ENCODE measurements at regions not wholly inside any gene's neighbourhood (a gene's known extent, or its start where the extent isn't known, plus 50 kb on each side); places are given as distances from the start of the nearest gene placed in this dataset.

DNA sequence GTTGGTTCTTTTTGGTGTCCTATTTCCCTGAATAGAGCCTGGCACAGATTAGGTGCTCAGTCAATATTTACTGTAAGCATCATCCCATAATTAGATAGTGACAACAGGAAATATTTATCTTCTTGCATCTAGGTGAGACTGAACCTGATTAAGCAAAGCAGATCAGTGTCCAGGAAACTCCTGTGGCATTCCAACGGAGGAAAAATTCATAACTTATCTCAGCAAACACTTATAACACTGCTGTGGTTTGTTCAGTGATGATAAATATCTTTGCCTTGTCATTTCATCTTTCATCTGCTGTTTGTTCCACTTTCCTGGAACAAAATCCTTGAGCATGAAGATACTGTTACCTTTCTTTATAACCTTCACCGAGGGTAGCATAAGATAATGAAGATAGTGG is 1160.3 kb upstream of the AUTS2 start:
- TF ChIP-seq, protein P1, sequence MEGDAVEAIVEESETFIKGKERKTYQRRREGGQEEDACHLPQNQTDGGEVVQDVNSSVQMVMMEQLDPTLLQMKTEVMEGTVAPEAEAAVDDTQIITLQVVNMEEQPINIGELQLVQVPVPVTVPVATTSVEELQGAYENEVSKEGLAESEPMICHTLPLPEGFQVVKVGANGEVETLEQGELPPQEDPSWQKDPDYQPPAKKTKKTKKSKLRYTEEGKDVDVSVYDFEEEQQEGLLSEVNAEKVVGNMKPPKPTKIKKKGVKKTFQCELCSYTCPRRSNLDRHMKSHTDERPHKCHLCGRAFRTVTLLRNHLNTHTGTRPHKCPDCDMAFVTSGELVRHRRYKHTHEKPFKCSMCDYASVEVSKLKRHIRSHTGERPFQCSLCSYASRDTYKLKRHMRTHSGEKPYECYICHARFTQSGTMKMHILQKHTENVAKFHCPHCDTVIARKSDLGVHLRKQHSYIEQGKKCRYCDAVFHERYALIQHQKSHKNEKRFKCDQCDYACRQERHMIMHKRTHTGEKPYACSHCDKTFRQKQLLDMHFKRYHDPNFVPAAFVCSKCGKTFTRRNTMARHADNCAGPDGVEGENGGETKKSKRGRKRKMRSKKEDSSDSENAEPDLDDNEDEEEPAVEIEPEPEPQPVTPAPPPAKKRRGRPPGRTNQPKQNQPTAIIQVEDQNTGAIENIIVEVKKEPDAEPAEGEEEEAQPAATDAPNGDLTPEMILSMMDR (conservative IDR thresholded peaks at IDR 0.05), result no peak
- Mint-ChIP-seq H3K27me3 (peaks cover 3% of the 10 kb centered on the region), H3K27ac (no peak overlapping the region), H3K4me3 (no peak overlapping the region), H3K9me3 (peaks cover 8% of the 10 kb centered on the region), H3K4me1 (ENCODE audit: unreplicated experiment) (peaks cover 14% of the 10 kb centered on the region), H3K36me3 (no peaks in the 10 kb centered on the region)
- no peak for DNase-seq (ENCODE audit: extremely low spot score, unreplicated experiment)

DNA sequence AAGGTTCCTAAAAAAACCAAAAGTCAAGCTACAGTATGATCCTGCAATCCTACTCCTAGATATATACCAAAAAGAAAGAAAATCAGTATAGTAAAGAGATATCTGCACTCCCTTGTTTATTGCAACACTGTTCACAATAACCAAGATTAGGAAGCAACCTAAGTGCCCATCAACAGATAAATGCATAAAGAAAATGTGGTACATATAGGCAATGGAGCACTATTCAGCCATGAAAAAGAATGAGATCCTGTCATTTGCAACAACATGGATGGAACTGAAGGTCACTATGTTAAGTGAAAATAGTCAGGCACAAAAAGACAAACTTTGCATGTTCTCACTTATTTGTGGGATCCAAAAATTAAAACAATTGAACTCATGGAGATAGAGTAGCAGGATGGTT is 1159.5 kb upstream of the AUTS2 start:
- Mint-ChIP-seq H3K27ac (no peak overlapping the region), H3K9me3 (peaks cover 8% of the 10 kb centered on the region), H3K36me3 (no peaks in the 10 kb centered on the region), H3K27me3 (peaks cover 3% of the 10 kb centered on the region), H3K4me1 (ENCODE audit: unreplicated experiment) (peaks cover 14% of the 10 kb centered on the region), H3K4me3 (no peak overlapping the region)
- TF ChIP-seq, protein P1 (conservative IDR thresholded peaks at IDR 0.05), result no peak
- no peak for DNase-seq (ENCODE audit: extremely low spot score, unreplicated experiment)

DNA sequence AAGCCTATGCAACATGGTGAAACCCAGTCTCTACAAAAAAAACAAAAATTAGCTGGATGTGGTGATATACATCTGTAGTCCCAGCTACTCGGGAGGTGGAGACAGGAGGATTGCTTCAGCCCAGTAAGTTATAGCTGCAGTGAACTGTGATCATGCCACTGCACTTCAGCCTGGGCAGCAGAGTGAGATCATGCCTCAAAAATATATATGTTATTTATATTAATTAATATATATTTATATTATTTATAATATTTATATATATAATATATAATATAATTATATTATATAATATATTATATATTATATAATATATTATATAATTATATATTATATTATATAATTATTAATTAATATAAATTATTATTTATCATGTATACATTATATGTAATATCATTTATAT is 1158.4 kb upstream of the AUTS2 start:
- Mint-ChIP-seq H3K4me3 (no peak overlapping the region), H3K27ac (no peak overlapping the region), H3K36me3 (no peaks in the 10 kb centered on the region), H3K9me3 (peaks cover 13% of the 10 kb centered on the region), H3K27me3 (peaks cover 3% of the 10 kb centered on the region), H3K4me1 (ENCODE audit: unreplicated experiment) (peaks cover 14% of the 10 kb centered on the region)
- TF ChIP-seq, protein P1 (conservative IDR thresholded peaks at IDR 0.05), result no peak
- no peak for DNase-seq (ENCODE audit: extremely low spot score, unreplicated experiment)

- no peak for DNase-seq (ENCODE audit: extremely low spot score, unreplicated experiment)
- TF ChIP-seq, protein P1 (conservative IDR thresholded peaks at IDR 0.05), result no peak
- H3K36me3 Mint-ChIP-seq, result no peaks in the 10 kb centered on the region
- no peak overlapping the region for H3K27ac Mint-ChIP-seq
- peaks cover 13% of the 10 kb centered on the region for H3K9me3 Mint-ChIP-seq
- no peak overlapping the region for H3K4me3 Mint-ChIP-seq
- peaks cover 3% of the 10 kb centered on the region for H3K27me3 Mint-ChIP-seq
- peaks cover 14% of the 10 kb centered on the region for H3K4me1 Mint-ChIP-seq (ENCODE audit: unreplicated experiment)
Observed at GRCh38 chr7:68440866-68441265, 1157.4 kb upstream of the AUTS2 start.

DNA sequence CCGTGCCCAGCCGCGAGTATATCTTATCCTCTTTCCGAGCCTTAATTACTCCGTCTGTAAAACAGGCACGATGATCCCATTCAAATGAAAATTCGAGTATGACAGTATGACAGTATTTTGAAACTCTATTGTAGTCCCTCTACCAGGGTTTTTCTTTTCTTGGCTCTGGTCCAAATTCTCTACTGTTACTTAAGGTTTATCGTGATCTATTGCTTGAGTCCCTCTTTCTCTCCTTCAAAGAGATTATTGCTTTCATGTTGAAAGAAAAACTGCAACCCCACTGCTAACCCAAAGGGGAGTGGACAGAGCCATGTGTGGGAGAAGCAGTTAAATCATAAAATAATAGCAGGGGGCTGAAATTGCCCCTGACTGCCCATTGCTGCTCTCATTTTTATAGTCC is 1156.6 kb upstream of the AUTS2 start:
- H3K36me3 Mint-ChIP-seq, result no peaks in the 10 kb centered on the region
- DNase-seq (ENCODE audit: extremely low spot score, unreplicated experiment), result no peak
- TF ChIP-seq, protein P1 (conservative IDR thresholded peaks at IDR 0.05), result no peak
- H3K4me1 Mint-ChIP-seq (ENCODE audit: unreplicated experiment), result peaks cover 14% of the 10 kb centered on the region
- H3K27ac Mint-ChIP-seq, result no peak overlapping the region
- peaks cover 13% of the 10 kb centered on the region for H3K9me3 Mint-ChIP-seq
- peaks cover 3% of the 10 kb centered on the region for H3K27me3 Mint-ChIP-seq
- H3K4me3 Mint-ChIP-seq, result no peak overlapping the region

Measured in type B pancreatic cell (in vitro differentiated cells).